GM23338 (cell line): ENCODE measurements at regions not wholly inside any gene's neighbourhood (a gene's known extent, or its start where the extent isn't known, plus 50 kb on each side); places are given as distances from the start of the nearest gene placed in this dataset.
A peak's percentile ranks its signal among the peaks of the same experiment; 100 is the strongest.

ENCODE experiments used
- ATAC-seq: fragments of 200-7000 bp; cut with Tn5 transposase; 3 replicates; pipeline ENCODE4 v1.9.1; 2020
- DNase-seq: peaks from one replicate; pipeline ENCODE4 v3.0.0-alpha.2; 2015; ENCODE audit warnings: low spot score
- H2AFZ ChIP-seq: fragments of 200-600 bp; sonication (generic); 2 replicates; pipeline ENCODE4 v1.8.0; 2016; ENCODE audit warnings: antibody characterized with exemption, mild to moderate bottlenecking, moderate library complexity
- H3F3A ChIP-seq: fragments of 200-600 bp; sonication (generic); replicated peaks from 2 replicates; pipeline ENCODE4 v1.8.0; 2017; ENCODE audit warnings: antibody characterized with exemption, mixed run types, low read depth
- H3K27ac ChIP-seq: fragments of 200-600 bp; sonication (generic); 2 replicates; pipeline ENCODE4 v1.6.1; 2016; ENCODE audit warnings: low read depth
- H3K27me3 ChIP-seq: fragments of 200-600 bp; sonication (generic); 2 replicates; pipeline ENCODE4 v1.8.0; 2016; ENCODE audit warnings: mild to moderate bottlenecking, mixed run types, moderate library complexity; ENCODE audit not compliant: insufficient read depth
- H3K36me3 ChIP-seq: fragments of 200-600 bp; sonication (generic); 2 replicates; pipeline ENCODE4 v1.8.0; 2016; ENCODE audit warnings: mild to moderate bottlenecking; ENCODE audit not compliant: insufficient read depth
- H3K4me1 ChIP-seq: fragments of 200-600 bp; sonication (generic); 2 replicates; pipeline ENCODE4 v1.8.0; 2016; ENCODE audit warnings: mild to moderate bottlenecking, moderate library complexity; ENCODE audit not compliant: insufficient read depth
- H3K4me2 ChIP-seq: fragments of 200-600 bp; sonication (generic); 2 replicates; pipeline ENCODE4 v1.7.1; 2017; ENCODE audit warnings: mixed run types
- H3K4me3 ChIP-seq: fragments of 200-600 bp; sonication (generic); 2 replicates; pipeline ENCODE4 v1.6.1; 2016; ENCODE audit warnings: mixed run types
- H3K79me2 ChIP-seq: fragments of 200-600 bp; sonication (generic); replicated peaks from 2 replicates; pipeline ENCODE4 v1.8.0; 2017; ENCODE audit warnings: mild to moderate bottlenecking; ENCODE audit not compliant: insufficient read depth
- H3K9me2 ChIP-seq: fragments of 200-600 bp; sonication (generic); 2 replicates; pipeline ENCODE4 v1.8.0; 2017; ENCODE audit not compliant: insufficient read depth
- H4K20me1 ChIP-seq: fragments of 200-600 bp; sonication (generic); replicated peaks from 2 replicates; pipeline ENCODE4 v1.8.0; 2017; ENCODE audit warnings: mild to moderate bottlenecking; ENCODE audit not compliant: insufficient read depth
- H3K27ac Mint-ChIP-seq: 2 replicates; pipeline ENCODE4 v1.8.0; 2020; ENCODE audit warnings: inconsistent platforms, mild to moderate bottlenecking, moderate library complexity, mixed read lengths
- H3K27me3 Mint-ChIP-seq: 3 replicates; pipeline ENCODE4 v1.8.0; 2022; ENCODE audit warnings: low read depth, mild to moderate bottlenecking, moderate library complexity, mixed read lengths, inconsistent platforms; ENCODE audit not compliant: insufficient read depth, poor library complexity
- H3K36me3 Mint-ChIP-seq: 3 replicates; pipeline ENCODE4 v1.8.0; 2021; ENCODE audit warnings: low read depth, mild to moderate bottlenecking, inconsistent platforms, moderate library complexity, mixed read lengths
- H3K4me1 Mint-ChIP-seq: 3 replicates; pipeline ENCODE4 v1.8.0; 2020; ENCODE audit warnings: mild to moderate bottlenecking, inconsistent platforms, mixed read lengths
- H3K4me3 Mint-ChIP-seq: 3 replicates; pipeline ENCODE4 v1.8.0; 2021; ENCODE audit warnings: moderate library complexity, mild to moderate bottlenecking, inconsistent platforms, mixed read lengths
- H3K9me3 Mint-ChIP-seq: 3 replicates; pipeline ENCODE4 v1.8.0; 2020; ENCODE audit warnings: moderate library complexity, mild to moderate bottlenecking, inconsistent platforms, mixed read lengths
- EZH2phosphoT487 ChIP-seq: fragments of 200-600 bp; sonication (generic); IDR thresholded peaks from one replicate; pipeline ENCODE4 v1.8.1; 2018; ENCODE audit warnings: antibody characterized with exemption; ENCODE audit not compliant: unreplicated experiment
- JUNB ChIP-seq: IDR thresholded peaks from one replicate; pipeline ENCODE4 v1.6.1; 2016; ENCODE audit warnings: antibody characterized with exemption; ENCODE audit not compliant: unreplicated experiment
- NANOG ChIP-seq: IDR thresholded peaks from 2 replicates; pipeline ENCODE4 v1.6.1; 2016; ENCODE audit warnings: antibody characterized with exemption, borderline replicate concordance
- POLR2AphosphoS5 ChIP-seq: IDR thresholded peaks from 2 replicates; pipeline ENCODE4 v1.6.1; 2016; ENCODE audit warnings: antibody characterized with exemption, low read depth
- STAT1 ChIP-seq: IDR thresholded peaks from one replicate; pipeline ENCODE4 v1.6.1; 2016; ENCODE audit warnings: antibody characterized with exemption; ENCODE audit not compliant: unreplicated experiment
- ZNF114 ChIP-seq: fragments of 250-450 bp; sonication (Bioruptor Pico); IDR thresholded peaks from 2 replicates; pipeline ENCODE4 v1.5.0; 2020; ENCODE audit warnings: mild to moderate bottlenecking, moderate library complexity
- TF ChIP-seq, protein P1 (sequence below): IDR thresholded peaks from one replicate; pipeline ENCODE4 v1.6.1; 2018; ENCODE audit warnings: antibody characterized with exemption; ENCODE audit not compliant: unreplicated experiment
- TF ChIP-seq, protein P2 (sequence below): IDR thresholded peaks from 2 replicates; pipeline ENCODE4 v1.6.1; 2016; ENCODE audit warnings: antibody characterized with exemption
- TF ChIP-seq, protein P3 (sequence below), 2 experiments: fragments of 200-600 bp in 1 of 2; sonication (generic) in 1 of 2; conservative IDR thresholded peaks; 2 replicates each; pipeline versions ENCODE4 v1.5.1 to v1.6.1; 2016 to 2017; ENCODE audit warnings: antibody characterized with exemption in 2 of 2, low read depth in 2 of 2, mild to moderate bottlenecking in 2 of 2, moderate library complexity in 1 of 2

DNA sequence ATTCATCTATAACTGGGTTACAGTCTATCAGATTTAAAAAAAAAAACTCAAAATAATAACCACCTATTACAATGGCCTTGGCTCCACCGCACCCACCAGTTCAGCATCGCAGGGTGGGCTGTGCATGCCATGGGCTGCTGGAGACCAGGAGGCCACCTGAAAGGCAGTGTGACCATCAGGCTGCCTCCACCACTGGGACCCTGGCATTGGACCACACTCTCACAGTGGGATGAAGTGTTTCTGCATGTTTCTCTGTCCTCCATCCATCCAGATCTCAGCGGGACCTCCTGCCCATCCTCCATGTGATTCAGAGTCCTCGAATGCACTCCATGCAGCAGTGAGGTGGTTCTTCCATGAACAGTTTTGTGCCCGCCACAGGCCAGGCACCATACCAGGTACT lies 206.1 kb upstream of the CST7 start:
- Histone ChIP-seq H3K27me3 (no peaks in the 10 kb centered on the region), H3K9me2 (peaks cover 6% of the 10 kb centered on the region), H2AFZ (peak overlapping the region; percentile 38; the same call in 1 of the 2 replicates), H3K4me3 (no peak overlapping the region), H3K27ac (no peak overlapping the region), H3K4me2 (peak overlapping the region; percentile 62; the same call in 1 of the 2 replicates), H3K4me1 (peaks cover 15% of the 10 kb centered on the region; the same call in 1 of the 2 replicates), H3K36me3 (no peaks in the 10 kb centered on the region; the same call in 1 of the 2 replicates), H4K20me1 (no peaks in the 10 kb centered on the region), H3K79me2 (no peaks in the 10 kb centered on the region), H3F3A (no peaks in the 10 kb centered on the region)
- ATAC-seq, result no peak
- Mint-ChIP-seq H3K4me3 (no peak overlapping the region), H3K36me3 (no peaks in the 10 kb centered on the region), H3K4me1 (peaks cover 29% of the 10 kb centered on the region), H3K27ac (peak overlapping the region; percentile 49; the same call in 1 of the 2 replicates), H3K27me3 (peaks cover 2% of the 10 kb centered on the region), H3K9me3 (no peaks in the 10 kb centered on the region)
- no peak for TF ChIP-seq STAT1
- TF ChIP-seq JUNB, result no peak
- TF ChIP-seq NANOG, result no peak
- TF ChIP-seq, protein P1, sequence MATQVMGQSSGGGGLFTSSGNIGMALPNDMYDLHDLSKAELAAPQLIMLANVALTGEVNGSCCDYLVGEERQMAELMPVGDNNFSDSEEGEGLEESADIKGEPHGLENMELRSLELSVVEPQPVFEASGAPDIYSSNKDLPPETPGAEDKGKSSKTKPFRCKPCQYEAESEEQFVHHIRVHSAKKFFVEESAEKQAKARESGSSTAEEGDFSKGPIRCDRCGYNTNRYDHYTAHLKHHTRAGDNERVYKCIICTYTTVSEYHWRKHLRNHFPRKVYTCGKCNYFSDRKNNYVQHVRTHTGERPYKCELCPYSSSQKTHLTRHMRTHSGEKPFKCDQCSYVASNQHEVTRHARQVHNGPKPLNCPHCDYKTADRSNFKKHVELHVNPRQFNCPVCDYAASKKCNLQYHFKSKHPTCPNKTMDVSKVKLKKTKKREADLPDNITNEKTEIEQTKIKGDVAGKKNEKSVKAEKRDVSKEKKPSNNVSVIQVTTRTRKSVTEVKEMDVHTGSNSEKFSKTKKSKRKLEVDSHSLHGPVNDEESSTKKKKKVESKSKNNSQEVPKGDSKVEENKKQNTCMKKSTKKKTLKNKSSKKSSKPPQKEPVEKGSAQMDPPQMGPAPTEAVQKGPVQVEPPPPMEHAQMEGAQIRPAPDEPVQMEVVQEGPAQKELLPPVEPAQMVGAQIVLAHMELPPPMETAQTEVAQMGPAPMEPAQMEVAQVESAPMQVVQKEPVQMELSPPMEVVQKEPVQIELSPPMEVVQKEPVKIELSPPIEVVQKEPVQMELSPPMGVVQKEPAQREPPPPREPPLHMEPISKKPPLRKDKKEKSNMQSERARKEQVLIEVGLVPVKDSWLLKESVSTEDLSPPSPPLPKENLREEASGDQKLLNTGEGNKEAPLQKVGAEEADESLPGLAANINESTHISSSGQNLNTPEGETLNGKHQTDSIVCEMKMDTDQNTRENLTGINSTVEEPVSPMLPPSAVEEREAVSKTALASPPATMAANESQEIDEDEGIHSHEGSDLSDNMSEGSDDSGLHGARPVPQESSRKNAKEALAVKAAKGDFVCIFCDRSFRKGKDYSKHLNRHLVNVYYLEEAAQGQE, result no peak
- DNase-seq, result no peak

DNA sequence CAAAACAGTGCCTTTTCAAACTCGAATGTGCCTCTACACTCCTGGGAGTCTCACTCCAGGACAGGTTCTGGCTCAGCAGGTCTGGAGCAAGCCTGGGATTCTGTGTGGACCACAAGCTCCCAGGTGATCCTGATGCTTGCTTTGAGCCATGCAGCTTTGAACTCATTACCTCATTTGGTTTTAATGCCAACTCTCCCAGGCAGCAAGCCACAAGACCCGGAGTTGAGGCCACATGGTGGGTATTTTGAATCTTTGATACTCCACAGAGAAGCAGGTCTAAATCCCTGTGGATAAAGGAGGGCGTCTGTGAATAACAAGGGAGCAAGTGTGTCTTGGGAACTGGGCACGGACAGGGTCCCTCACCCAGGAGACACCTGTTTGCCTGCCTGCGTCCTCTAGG lies 205.4 kb upstream of the CST7 start:
- DNase-seq, result no peak
- no peaks in the 10 kb centered on the region for H3K9me3 Mint-ChIP-seq
- peaks cover 30% of the 10 kb centered on the region for H3K4me1 Mint-ChIP-seq
- Histone ChIP-seq H3K27ac (no peak overlapping the region), H3K4me3 (no peak overlapping the region), H3K27me3 (no peaks in the 10 kb centered on the region), H3K4me1 (peaks cover 15% of the 10 kb centered on the region; the same call in 1 of the 2 replicates), H3K79me2 (no peaks in the 10 kb centered on the region), H3F3A (no peaks in the 10 kb centered on the region), H3K36me3 (no peaks in the 10 kb centered on the region; the same call in 1 of the 2 replicates), H3K9me2 (peaks cover 5% of the 10 kb centered on the region), H2AFZ (peak overlapping the region; percentile 38; the same call in 1 of the 2 replicates), H3K4me2 (peak overlapping the region; percentile 62), H4K20me1 (no peaks in the 10 kb centered on the region)
- H3K36me3 Mint-ChIP-seq, result no peaks in the 10 kb centered on the region
- H3K27me3 Mint-ChIP-seq, result peaks cover 2% of the 10 kb centered on the region
- H3K4me3 Mint-ChIP-seq, result no peak overlapping the region
- no peak for TF ChIP-seq JUNB
- H3K27ac Mint-ChIP-seq, result no peak overlapping the region
- ATAC-seq, result no peak; the same call in 2 of the 3 replicates

DNA sequence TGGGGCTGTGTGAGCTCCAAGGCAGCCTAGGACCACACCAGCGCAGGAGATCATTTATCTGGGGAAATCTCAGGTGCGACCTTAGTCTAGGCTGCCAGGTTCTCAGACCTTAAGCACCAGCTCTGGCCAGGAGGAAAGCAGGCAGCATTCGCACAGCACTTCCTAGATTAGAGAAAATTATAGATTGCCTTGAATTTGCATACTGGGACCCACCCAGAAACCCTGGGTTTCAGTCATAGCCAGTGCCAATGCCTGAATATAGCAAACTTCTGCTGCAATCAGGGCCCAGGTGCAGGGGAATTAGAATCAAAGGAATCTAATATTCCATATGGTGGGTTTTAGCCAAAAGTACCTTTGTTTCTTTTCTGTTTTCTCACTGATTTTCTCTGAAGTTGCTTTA lies 204.3 kb upstream of the CST7 start:
- Mint-ChIP-seq H3K36me3 (no peaks in the 10 kb centered on the region), H3K4me3 (no peak overlapping the region), H3K27me3 (peaks cover 2% of the 10 kb centered on the region), H3K9me3 (no peaks in the 10 kb centered on the region), H3K4me1 (peaks cover 29% of the 10 kb centered on the region), H3K27ac (no peak overlapping the region)
- no peaks in the 10 kb centered on the region for H4K20me1 ChIP-seq
- ATAC-seq, result no peak
- H3K79me2 ChIP-seq, result no peaks in the 10 kb centered on the region
- no peak overlapping the region for H3K27ac ChIP-seq
- peaks cover 15% of the 10 kb centered on the region; the same call in 1 of the 2 replicates for H3K4me1 ChIP-seq
- no peak for DNase-seq
- H3K9me2 ChIP-seq, result no peaks in the 10 kb centered on the region
- no peak overlapping the region for H3K4me2 ChIP-seq
- no peak overlapping the region for H2AFZ ChIP-seq
- TF ChIP-seq, protein P2, sequence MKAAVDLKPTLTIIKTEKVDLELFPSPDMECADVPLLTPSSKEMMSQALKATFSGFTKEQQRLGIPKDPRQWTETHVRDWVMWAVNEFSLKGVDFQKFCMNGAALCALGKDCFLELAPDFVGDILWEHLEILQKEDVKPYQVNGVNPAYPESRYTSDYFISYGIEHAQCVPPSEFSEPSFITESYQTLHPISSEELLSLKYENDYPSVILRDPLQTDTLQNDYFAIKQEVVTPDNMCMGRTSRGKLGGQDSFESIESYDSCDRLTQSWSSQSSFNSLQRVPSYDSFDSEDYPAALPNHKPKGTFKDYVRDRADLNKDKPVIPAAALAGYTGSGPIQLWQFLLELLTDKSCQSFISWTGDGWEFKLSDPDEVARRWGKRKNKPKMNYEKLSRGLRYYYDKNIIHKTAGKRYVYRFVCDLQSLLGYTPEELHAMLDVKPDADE, result no peak
- TF ChIP-seq JUNB (no peak), ZNF114 (CRISPR knock-in tag) (no peak), STAT1 (no peak), POLR2AphosphoS5 (no peak), EZH2phosphoT487 (no peak)
- TF ChIP-seq, protein P3, sequence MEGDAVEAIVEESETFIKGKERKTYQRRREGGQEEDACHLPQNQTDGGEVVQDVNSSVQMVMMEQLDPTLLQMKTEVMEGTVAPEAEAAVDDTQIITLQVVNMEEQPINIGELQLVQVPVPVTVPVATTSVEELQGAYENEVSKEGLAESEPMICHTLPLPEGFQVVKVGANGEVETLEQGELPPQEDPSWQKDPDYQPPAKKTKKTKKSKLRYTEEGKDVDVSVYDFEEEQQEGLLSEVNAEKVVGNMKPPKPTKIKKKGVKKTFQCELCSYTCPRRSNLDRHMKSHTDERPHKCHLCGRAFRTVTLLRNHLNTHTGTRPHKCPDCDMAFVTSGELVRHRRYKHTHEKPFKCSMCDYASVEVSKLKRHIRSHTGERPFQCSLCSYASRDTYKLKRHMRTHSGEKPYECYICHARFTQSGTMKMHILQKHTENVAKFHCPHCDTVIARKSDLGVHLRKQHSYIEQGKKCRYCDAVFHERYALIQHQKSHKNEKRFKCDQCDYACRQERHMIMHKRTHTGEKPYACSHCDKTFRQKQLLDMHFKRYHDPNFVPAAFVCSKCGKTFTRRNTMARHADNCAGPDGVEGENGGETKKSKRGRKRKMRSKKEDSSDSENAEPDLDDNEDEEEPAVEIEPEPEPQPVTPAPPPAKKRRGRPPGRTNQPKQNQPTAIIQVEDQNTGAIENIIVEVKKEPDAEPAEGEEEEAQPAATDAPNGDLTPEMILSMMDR (conservative IDR thresholded peaks at IDR 0.05; ENCODE audit: low read depth in 2 of 2), result no peak
- TF ChIP-seq, protein P1, result no peak
- no peaks in the 10 kb centered on the region; the same call in 1 of the 2 replicates for H3K36me3 ChIP-seq
- H3K4me3 ChIP-seq, result no peak overlapping the region
- H3K27me3 ChIP-seq, result no peaks in the 10 kb centered on the region
- H3F3A ChIP-seq, result no peaks in the 10 kb centered on the region
